T-cell (primary cell): ENCODE measurements at regions not wholly inside any gene's neighbourhood (a gene's known extent, or its start where the extent isn't known, plus 50 kb on each side); places are given as distances from the start of the nearest gene placed in this dataset.

Source experiments
- ATAC-seq, 4 experiments: fragments of 200-7000 bp in 3 of 4; fragments of 150-1000 bp in 1 of 4; cut with Tn5 transposase; replicated peaks in 1 of 4; 1 replicate in 3 of 4; 2 replicates in 1 of 4; pipeline ENCODE4 v1.10.0; 2021; ENCODE audit warnings: moderate library complexity in 3 of 4, mild to moderate bottlenecking in 2 of 4, moderate number of reproducible peaks in 1 of 4
- CTCF ChIA-PET, 2 donors: fragments of 300-600 bp; sonication (Branson Sonifier 250); formaldehyde crosslinking; loops; one replicate each; lab custom pipeline; 2022; ENCODE audit warnings: antibody characterized with exemption in 2 of 2; lab: Charles Lee
- POLR2A ChIA-PET, 2 donors: fragments of 300-600 bp; sonication (Branson Sonifier 250); formaldehyde crosslinking; loops; one replicate each; lab custom pipeline; 2022; ENCODE audit warnings: antibody characterized with exemption in 2 of 2; lab: Charles Lee
- DNase-seq, 35 experiments: peaks; one replicate each; pipeline versions ENCODE4 v3.0.0 to v3.0.0-alpha.2; 2013 to 2023
- H3K27ac ChIP-seq: one replicate; pipeline ENCODE4 v1.5.1; 2013; ENCODE audit warnings: low read length
- H3K27me3 ChIP-seq, 2 experiments: replicated peaks in 1 of 2; 1 replicate in 1 of 2; 2 replicates in 1 of 2; pipeline versions ENCODE4 v1.6.1 to v1.7.0; 2013; ENCODE audit warnings: low read length in 1 of 2, mixed read lengths in 1 of 2; ENCODE audit not compliant: control insufficient read depth in 2 of 2, insufficient read depth in 2 of 2; ENCODE audit errors: extremely low read depth in 1 of 2
- H3K36me3 ChIP-seq, 2 donors: 1 replicate in 1 of 2; 2 replicates in 1 of 2; pipeline versions ENCODE4 v1.6.1 to v1.7.0; 2013; ENCODE audit warnings: low read length in 1 of 2; ENCODE audit not compliant: control insufficient read depth in 2 of 2, insufficient read depth in 1 of 2; ENCODE audit errors: extremely low read depth in 1 of 2
- H3K4me1 ChIP-seq, 2 experiments: 1 replicate in 1 of 2; 2 replicates in 1 of 2; pipeline versions ENCODE4 v1.6.1 to v1.7.0; 2013; ENCODE audit warnings: low read length in 2 of 2, mixed read lengths in 1 of 2; ENCODE audit not compliant: insufficient read depth in 2 of 2, control insufficient read depth in 1 of 2; ENCODE audit errors: extremely low read depth in 1 of 2
- H3K4me3 ChIP-seq, 2 donors: 1 replicate in 1 of 2; 2 replicates in 1 of 2; pipeline versions ENCODE4 v1.5.1 to v1.7.0; 2013; ENCODE audit warnings: mild to moderate bottlenecking in 2 of 2, low read length in 1 of 2, moderate library complexity in 1 of 2; ENCODE audit not compliant: control insufficient read depth in 1 of 2; ENCODE audit errors: extremely low read depth in 1 of 2
- H3K9me3 ChIP-seq: 2 replicates; pipeline ENCODE4 v1.7.0; 2013
- H3K27ac Mint-ChIP-seq, 2 donors: one replicate each; pipeline ENCODE4 v1.8.0; 2020 to 2021; ENCODE audit warnings: mild to moderate bottlenecking in 2 of 2, mixed read lengths in 2 of 2
- H3K27me3 Mint-ChIP-seq, 2 donors: one replicate each; pipeline ENCODE4 v1.8.0; 2021 to 2022; ENCODE audit warnings: mixed read lengths in 2 of 2
- H3K36me3 Mint-ChIP-seq: one replicate; pipeline ENCODE4 v1.8.0; 2021; ENCODE audit warnings: mixed read lengths
- H3K4me1 Mint-ChIP-seq, 3 donors: one replicate each; pipeline ENCODE4 v1.8.0; 2020 to 2022; ENCODE audit warnings: mixed read lengths in 3 of 3, mild to moderate bottlenecking in 1 of 3
- H3K4me3 Mint-ChIP-seq, 3 donors: one replicate each; pipeline ENCODE4 v1.8.0; 2020 to 2022; ENCODE audit warnings: mild to moderate bottlenecking in 3 of 3, mixed read lengths in 3 of 3, moderate library complexity in 3 of 3
- H3K9me3 Mint-ChIP-seq, 3 donors: one replicate each; pipeline ENCODE4 v1.8.0; 2020 to 2022; ENCODE audit warnings: mixed read lengths in 3 of 3
- WGBS: methylation state at CpG from one replicate; pipeline ENCODE4 v1.1.5; 2013; ENCODE audit warnings: missing lambda C conversion rate; ENCODE audit not compliant: insufficient coverage; 5-methylcytosine and 5-hydroxymethylcytosine counted together

DNA sequence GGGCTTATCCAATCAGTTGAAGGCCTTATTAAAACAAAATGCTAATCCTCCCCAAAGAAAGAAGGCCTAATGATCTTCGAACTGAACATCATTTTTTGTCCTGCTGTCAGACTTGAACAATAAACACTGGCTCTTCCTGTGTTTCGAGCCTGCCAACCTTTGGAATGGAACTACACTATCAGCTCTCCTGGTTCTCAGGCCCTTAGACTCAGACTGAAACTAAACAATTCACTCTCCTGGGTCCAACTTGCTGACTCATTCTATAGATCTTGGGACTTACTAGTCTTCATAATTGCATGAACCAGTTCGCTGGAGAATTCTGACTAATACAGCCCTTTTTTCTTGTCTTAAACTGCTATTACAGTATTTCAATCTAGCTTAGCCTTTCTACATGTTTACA is 235.2 kb downstream of the LNPK start:
- H3K36me3 ChIP-seq: no peaks in the 10 kb centered on the region
- WGBS: 44% methylated on average over 3 of the region's 3 CpGs
- Mint-ChIP-seq H3K27ac (no peak overlapping the region), H3K9me3 (peaks cover 0 to 2% (median 0%) of the 10 kb centered on the region in 3 donors), H3K4me1 (no peaks in the 10 kb centered on the region), H3K4me3 (no peak overlapping the region), H3K36me3 (no peaks in the 10 kb centered on the region), H3K27me3 (no peaks in the 10 kb centered on the region)
- no peak overlapping the region for H3K4me3 ChIP-seq
- H3K9me3 ChIP-seq: no peaks in the 10 kb centered on the region
- ATAC-seq (no peak), DNase-seq (no peak)
- H3K27me3 ChIP-seq: no peaks in the 10 kb centered on the region
- ChIA-PET POLR2A (interaction anchor here in 1 of 2 donors (0.7 kb wide), 1 partner anchor 1120 kb away, joined by 3 read pairs; no protein-coding TSS in a partner anchor), CTCF (no interaction called here)
- H3K4me1 ChIP-seq: no peaks in the 10 kb centered on the region
- no peak overlapping the region for H3K27ac ChIP-seq

DNA sequence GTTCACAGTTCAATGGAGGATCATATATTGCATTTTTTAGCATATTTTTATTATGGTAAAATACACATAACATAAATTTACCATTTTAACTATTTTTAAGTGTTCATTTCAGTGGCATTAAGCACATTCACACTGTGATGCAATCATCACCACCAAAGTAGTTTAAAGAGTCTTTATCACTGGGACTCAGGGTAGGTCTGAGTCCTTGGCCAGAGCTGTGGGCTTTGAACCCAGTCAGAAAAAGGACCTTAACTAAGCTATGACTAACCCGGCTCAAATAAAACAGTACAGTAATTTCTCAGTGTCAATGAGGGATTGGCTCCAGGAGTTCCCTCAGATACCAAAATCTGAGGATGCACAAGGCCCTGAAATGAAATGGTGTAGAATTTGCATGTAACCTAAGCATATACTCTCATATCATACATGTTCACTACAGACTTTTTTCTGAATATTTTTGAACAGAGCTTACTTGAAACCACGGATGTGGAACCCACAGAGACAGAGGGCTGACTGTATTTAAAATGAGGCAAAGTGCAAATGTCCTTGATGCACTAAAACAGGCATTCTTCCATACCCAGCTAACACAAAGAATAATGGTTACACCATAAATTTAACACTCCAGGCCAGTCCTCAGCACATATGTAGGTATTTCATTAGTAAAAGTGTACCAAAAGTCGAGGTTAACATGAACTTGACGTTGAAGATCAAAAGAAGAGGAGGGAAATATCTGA is 246.2 kb downstream of the LNPK start:
- ATAC-seq (no peak), DNase-seq (no peak)
- H3K4me1 Mint-ChIP-seq: no peaks in the 10 kb centered on the region
- no peak overlapping the region for H3K27ac Mint-ChIP-seq
- Histone ChIP-seq H3K27ac (no peak overlapping the region), H3K9me3 (no peaks in the 10 kb centered on the region), H3K27me3 (no peaks in the 10 kb centered on the region), H3K36me3 (no peaks in the 10 kb centered on the region), H3K4me3 (no peak overlapping the region), H3K4me1 (no peaks in the 10 kb centered on the region)
- H3K9me3 Mint-ChIP-seq: peaks cover 0 to 6% (median 3%) of the 10 kb centered on the region in 3 donors
- POLR2A ChIA-PET: no interaction called here
- H3K27me3 Mint-ChIP-seq: peaks cover 0 to 26% of the 10 kb centered on the region in 2 donors
- no CpG with 5 or more reads among the region's 4 CpGs for WGBS
- no peak overlapping the region for H3K4me3 Mint-ChIP-seq
- no peaks in the 10 kb centered on the region for H3K36me3 Mint-ChIP-seq
- CTCF ChIA-PET: no interaction called here

DNA sequence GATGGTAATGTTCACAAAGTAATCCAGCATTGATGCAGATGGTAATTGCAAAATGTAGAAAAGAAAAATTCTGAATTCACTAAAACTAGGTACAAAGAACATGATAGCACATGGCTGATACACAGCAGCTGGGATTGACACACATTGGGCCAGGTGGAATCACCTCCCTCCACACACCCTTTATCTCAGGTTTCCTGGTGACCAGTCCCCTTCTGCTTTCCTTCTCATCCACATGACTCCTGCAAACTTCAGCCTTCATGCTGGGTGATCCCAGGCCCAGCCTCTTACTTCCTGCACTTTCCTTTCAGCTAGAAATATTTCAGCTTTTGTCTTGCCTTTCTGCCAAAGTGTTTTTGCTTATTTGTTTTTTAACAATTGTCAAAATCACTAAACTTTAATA is 246.9 kb downstream of the LNPK start:
- Mint-ChIP-seq H3K36me3 (no peaks in the 10 kb centered on the region), H3K27ac (no peak overlapping the region), H3K4me1 (no peaks in the 10 kb centered on the region), H3K9me3 (peaks cover 0 to 6% (median 3%) of the 10 kb centered on the region in 3 donors), H3K4me3 (no peak overlapping the region), H3K27me3 (peaks cover 0 to 26% of the 10 kb centered on the region in 2 donors)
- Histone ChIP-seq H3K36me3 (no peaks in the 10 kb centered on the region), H3K4me3 (no peak overlapping the region), H3K27me3 (no peaks in the 10 kb centered on the region), H3K4me1 (no peaks in the 10 kb centered on the region), H3K27ac (no peak overlapping the region), H3K9me3 (no peaks in the 10 kb centered on the region)
- no peak for DNase-seq
- ATAC-seq: no peak
- CTCF ChIA-PET: no interaction called here
- POLR2A ChIA-PET: no interaction called here

DNA sequence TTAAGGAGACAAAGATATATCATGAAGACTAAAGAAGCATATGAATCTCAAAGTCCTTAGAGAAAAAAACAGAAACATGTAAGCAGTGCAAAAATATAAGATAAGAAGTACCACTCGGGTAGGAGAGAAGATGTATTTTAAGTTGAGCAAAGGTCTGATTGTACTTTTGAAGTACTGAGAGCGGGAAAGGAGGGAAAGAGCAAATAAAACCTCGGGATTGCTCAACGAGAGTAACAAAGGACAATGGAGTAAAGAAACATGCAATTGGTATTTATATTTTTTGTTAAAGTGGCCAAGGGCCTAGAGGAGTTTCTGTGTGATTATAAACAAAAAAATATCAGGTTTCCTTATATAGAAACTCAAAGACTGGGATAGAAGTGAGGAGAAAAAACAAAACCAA is 251.9 kb downstream of the LNPK start:
- Mint-ChIP-seq H3K9me3 (no peaks in the 10 kb centered on the region), H3K4me3 (no peak overlapping the region), H3K27me3 (peaks cover 0 to 13% of the 10 kb centered on the region in 2 donors), H3K4me1 (no peaks in the 10 kb centered on the region), H3K36me3 (no peaks in the 10 kb centered on the region), H3K27ac (no peak overlapping the region)
- Histone ChIP-seq H3K27ac (no peak overlapping the region), H3K4me1 (no peaks in the 10 kb centered on the region), H3K27me3 (peaks cover 0 to 2% of the 10 kb centered on the region in 2 experiments), H3K36me3 (no peaks in the 10 kb centered on the region), H3K4me3 (no peak overlapping the region), H3K9me3 (no peaks in the 10 kb centered on the region)
- ATAC-seq: no peak
- POLR2A ChIA-PET: no interaction called here
- CTCF ChIA-PET: no interaction called here
- 71% methylated on average over 3 of the region's 4 CpGs for WGBS
- no peak for DNase-seq

DNA sequence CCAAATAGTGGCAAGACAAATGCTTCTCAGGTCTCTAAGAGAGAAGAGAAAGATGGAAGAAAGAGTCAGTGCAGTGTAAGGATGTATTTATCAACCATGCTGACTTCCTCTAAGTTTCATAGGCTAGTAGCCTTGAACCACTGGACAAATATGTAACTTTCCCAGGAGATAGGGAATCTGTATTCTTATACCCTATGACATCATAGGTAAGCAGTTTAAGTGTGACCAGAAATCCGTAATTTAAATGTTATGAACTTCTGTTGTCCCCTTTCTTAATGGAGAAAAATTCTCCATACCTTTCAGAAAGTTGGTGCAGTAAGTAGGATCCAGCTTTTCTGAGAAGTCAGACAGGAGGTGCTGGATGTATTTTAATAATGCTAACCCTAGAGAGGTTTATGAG is 256.2 kb downstream of the LNPK start:
- no peak for ATAC-seq
- Mint-ChIP-seq H3K9me3 (no peaks in the 10 kb centered on the region), H3K27me3 (peaks cover 2 to 13% of the 10 kb centered on the region in 2 donors), H3K4me3 (no peak overlapping the region), H3K27ac (no peak overlapping the region), H3K4me1 (no peaks in the 10 kb centered on the region), H3K36me3 (no peaks in the 10 kb centered on the region)
- Histone ChIP-seq H3K36me3 (no peaks in the 10 kb centered on the region), H3K27me3 (peaks cover 0 to 7% of the 10 kb centered on the region in 2 experiments), H3K9me3 (no peaks in the 10 kb centered on the region), H3K4me3 (no peak overlapping the region), H3K4me1 (no peaks in the 10 kb centered on the region), H3K27ac (no peak overlapping the region)
- DNase-seq: no peak
- no CpG with 5 or more reads among the region's 1 CpG for WGBS
- ChIA-PET POLR2A (no interaction called here), CTCF (no interaction called here)

DNA sequence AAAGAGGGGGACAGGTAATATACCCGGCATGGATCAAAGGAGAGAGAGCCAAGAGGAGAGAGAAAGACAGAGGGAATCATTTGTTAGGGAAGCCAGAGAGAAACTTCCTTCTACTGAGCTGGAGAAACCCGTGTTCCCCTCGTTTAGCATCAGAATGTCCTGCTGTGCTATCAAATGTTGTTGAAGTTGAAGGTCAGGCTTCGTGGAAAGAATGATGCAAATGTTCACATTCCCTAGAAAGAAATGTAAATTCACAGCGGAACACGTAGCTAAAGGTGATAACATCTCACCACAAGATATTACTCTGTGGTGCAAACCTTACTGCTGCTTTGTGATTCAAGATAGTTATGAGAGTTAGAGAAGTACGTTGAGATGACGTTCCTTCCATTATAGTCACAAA is 258.1 kb downstream of the LNPK start:
- no peak overlapping the region for H3K4me3 Mint-ChIP-seq
- no CpG with 5 or more reads among the region's 8 CpGs for WGBS
- Histone ChIP-seq H3K4me1 (no peaks in the 10 kb centered on the region), H3K27ac (no peak overlapping the region), H3K9me3 (no peaks in the 10 kb centered on the region), H3K36me3 (no peaks in the 10 kb centered on the region), H3K27me3 (peaks cover 0 to 7% of the 10 kb centered on the region in 2 experiments), H3K4me3 (no peak overlapping the region)
- H3K36me3 Mint-ChIP-seq: no peaks in the 10 kb centered on the region
- DNase-seq (no peak), ATAC-seq (no peak)
- no peaks in the 10 kb centered on the region for H3K4me1 Mint-ChIP-seq
- H3K9me3 Mint-ChIP-seq: no peaks in the 10 kb centered on the region
- ChIA-PET CTCF (no interaction called here), POLR2A (no interaction called here)
- no peak overlapping the region for H3K27ac Mint-ChIP-seq
- peaks cover 4 to 15% of the 10 kb centered on the region in 2 donors for H3K27me3 Mint-ChIP-seq
